ENCODE measurements at regions not wholly inside any gene's neighbourhood (a gene's known extent, or its start where the extent isn't known, plus 50 kb on each side); places are given as distances from the start of the nearest gene placed in this dataset.

- TF ChIP-seq ZNF341 (tag by site-specific recombination; IDR thresholded peaks at IDR 0.05; ENCODE audit: low read depth) (no peak), ZSCAN30 (tag by site-specific recombination; IDR thresholded peaks at IDR 0.05) (0 out of 2 replicates have a peak, but pooled peaks have one; percentile 62), ZNF2 (tag by site-specific recombination; IDR thresholded peaks at IDR 0.05) (peak; percentile 63), ZNF707 (tag by site-specific recombination; IDR thresholded peaks at IDR 0.05) (no peak), KLF1 (tag by site-specific recombination; IDR thresholded peaks at IDR 0.05) (no peak), ZNF426 (tag by site-specific recombination; IDR thresholded peaks at IDR 0.05) (no peak), IKZF3 (tag by site-specific recombination; IDR thresholded peaks at IDR 0.05) (no peak), HOXC10 (CRISPR knock-in tag; IDR thresholded peaks at IDR 0.05) (no peak), ZFP3 (tag by site-specific recombination; IDR thresholded peaks at IDR 0.05; ENCODE audit: low read depth) (no peak), ZBTB10 (tag by site-specific recombination; IDR thresholded peaks at IDR 0.05) (peak; percentile 46; the same call in 1 of the 2 replicates), FEZF1 (tag by site-specific recombination; IDR thresholded peaks at IDR 0.05) (0 out of 2 replicates have a peak, but pooled peaks have one; percentile 28), KLF10 (tag by site-specific recombination; IDR thresholded peaks at IDR 0.05) (no peak), ZNF24 (tag by site-specific recombination; IDR thresholded peaks at IDR 0.05) (peak; percentile 53; the same call in 1 of the 2 replicates), ZNF174 (tag by site-specific recombination; IDR thresholded peaks at IDR 0.05) (no peak), GFI1B (tag by site-specific recombination; IDR thresholded peaks at IDR 0.05) (no peak), ZNF670 (tag by site-specific recombination; IDR thresholded peaks at IDR 0.05; ENCODE audit: low read depth) (no peak), GLI4 (tag by site-specific recombination; IDR thresholded peaks at IDR 0.05) (no peak), ZFP41 (tag by site-specific recombination; IDR thresholded peaks at IDR 0.05; ENCODE audit: borderline replicate concordance) (no peak), ZBTB48 (tag by site-specific recombination; IDR thresholded peaks at IDR 0.05) (0 out of 2 replicates have a peak, but pooled peaks have one; percentile 79), OSR2 (tag by site-specific recombination; IDR thresholded peaks at IDR 0.05) (no peak), ZNF311 (tag by site-specific recombination; IDR thresholded peaks at IDR 0.05; ENCODE audit: borderline replicate concordance) (no peak), SCRT1 (tag by site-specific recombination; IDR thresholded peaks at IDR 0.05; ENCODE audit: borderline replicate concordance) (no peak), ZNF777 (tag by site-specific recombination; IDR thresholded peaks at IDR 0.05; ENCODE audit: borderline replicate concordance) (no peak), ZBTB21 (tag by site-specific recombination; IDR thresholded peaks at IDR 0.05) (no peak), ZNF660 (tag by site-specific recombination; IDR thresholded peaks at IDR 0.05) (peak; percentile 52), BCL6B (tag by site-specific recombination; IDR thresholded peaks at IDR 0.05) (no peak; the same call in 1 of the 2 replicates), ZNF423 (tag by site-specific recombination; IDR thresholded peaks at IDR 0.05) (no peak), PBX3 (CRISPR knock-in tag; IDR thresholded peaks at IDR 0.05) (no peak), MEIS1 (CRISPR knock-in tag; IDR thresholded peaks at IDR 0.05; ENCODE audit: borderline replicate concordance) (no peak)
Observed at GRCh38 chr6:44655412-44656342, 268.2 kb downstream of the CDC5L start (continued).
